Activated naive CD8-positive, alpha-beta T cell treated with anti-CD3 and anti-CD28 coated beads, Interleukin-2, amount 10 ng/mL, durations not matched to agents 7 days and 5 days (primary cell): ENCODE measurements at regions not wholly inside any gene's neighbourhood (a gene's known extent, or its start where the extent isn't known, plus 50 kb on each side); places are given as distances from the start of the nearest gene placed in this dataset.

ENCODE experiments used
- ATAC-seq: fragments of 150-1000 bp; cut with Tn5 transposase; one replicate; pipeline ENCODE4 v1.10.0; 2021; ENCODE audit warnings: low read depth, moderate library complexity
- POLR2A ChIA-PET: fragments of 350-600 bp; sonication (Branson Sonifier 250); formaldehyde crosslinking; loops from one replicate; lab custom pipeline; 2021; ENCODE audit warnings: antibody characterized with exemption; lab: Charles Lee
- DNase-seq: peaks from one replicate; pipeline ENCODE4 v3.0.0; 2021
- H3K27ac Mint-ChIP-seq: one replicate; pipeline ENCODE4 v1.8.0; 2022; ENCODE audit warnings: mild to moderate bottlenecking, mixed read lengths
- H3K27me3 Mint-ChIP-seq: one replicate; pipeline ENCODE4 v1.8.0; 2022; ENCODE audit warnings: mild to moderate bottlenecking, moderate library complexity, mixed read lengths
- H3K36me3 Mint-ChIP-seq: one replicate; pipeline ENCODE4 v1.8.0; 2021; ENCODE audit warnings: mild to moderate bottlenecking, mixed read lengths
- H3K4me1 Mint-ChIP-seq: one replicate; pipeline ENCODE4 v1.8.0; 2021; ENCODE audit warnings: mixed read lengths
- H3K4me3 Mint-ChIP-seq: one replicate; pipeline ENCODE4 v1.8.0; 2022; ENCODE audit warnings: mild to moderate bottlenecking, moderate library complexity, mixed read lengths
- H3K9me3 Mint-ChIP-seq: one replicate; pipeline ENCODE4 v1.8.0; 2021; ENCODE audit warnings: mixed read lengths

- H3K36me3 Mint-ChIP-seq = no peaks in the 10 kb centered on the region
- H3K9me3 Mint-ChIP-seq = peaks cover 5% of the 10 kb centered on the region
- no peak overlapping the region for H3K4me3 Mint-ChIP-seq
- H3K27ac Mint-ChIP-seq = no peak overlapping the region
- H3K27me3 Mint-ChIP-seq = no peaks in the 10 kb centered on the region
- no peaks in the 10 kb centered on the region for H3K4me1 Mint-ChIP-seq
- DNase-seq (no peak), ATAC-seq (no peak)
- POLR2A ChIA-PET = no interaction called here
These were observed 478.7 kb downstream of the MEI4 start for GRCh38 chr6:78131521-78131920.

GRCh38 chr6:78132671-78133410 lies 480.0 kb downstream of the MEI4 start:
- H3K27ac Mint-ChIP-seq = no peak overlapping the region
- POLR2A ChIA-PET = no interaction called here
- H3K36me3 Mint-ChIP-seq = no peaks in the 10 kb centered on the region
- no peak overlapping the region for H3K4me3 Mint-ChIP-seq
- H3K9me3 Mint-ChIP-seq = peaks cover 8% of the 10 kb centered on the region
- ATAC-seq (no peak), DNase-seq (no peak)
- no peaks in the 10 kb centered on the region for H3K4me1 Mint-ChIP-seq
- no peaks in the 10 kb centered on the region for H3K27me3 Mint-ChIP-seq

GRCh38 chr6:78150425-78150824 lies 497.6 kb downstream of the MEI4 start:
- no peak overlapping the region for H3K27ac Mint-ChIP-seq
- H3K36me3 Mint-ChIP-seq = no peaks in the 10 kb centered on the region
- H3K4me3 Mint-ChIP-seq = no peak overlapping the region
- H3K27me3 Mint-ChIP-seq = no peaks in the 10 kb centered on the region
- POLR2A ChIA-PET = no interaction called here
- ATAC-seq = no peak
- H3K4me1 Mint-ChIP-seq = no peaks in the 10 kb centered on the region
- DNase-seq = no peak
- H3K9me3 Mint-ChIP-seq = peaks cover 2% of the 10 kb centered on the region

- POLR2A ChIA-PET = no interaction called here
- no peak overlapping the region for H3K4me3 Mint-ChIP-seq
- DNase-seq (no peak), ATAC-seq (no peak)
- H3K9me3 Mint-ChIP-seq = peaks cover 4% of the 10 kb centered on the region
- H3K27ac Mint-ChIP-seq = no peak overlapping the region
- H3K4me1 Mint-ChIP-seq = no peaks in the 10 kb centered on the region
- no peaks in the 10 kb centered on the region for H3K27me3 Mint-ChIP-seq
- H3K36me3 Mint-ChIP-seq = no peaks in the 10 kb centered on the region
These were observed 501.1 kb downstream of the MEI4 start for GRCh38 chr6:78153976-78154375.

- Mint-ChIP-seq H3K4me3 (no peak overlapping the region), H3K36me3 (no peaks in the 10 kb centered on the region), H3K27ac (no peak overlapping the region), H3K27me3 (no peaks in the 10 kb centered on the region), H3K9me3 (peaks cover 5% of the 10 kb centered on the region), H3K4me1 (no peaks in the 10 kb centered on the region)
- no peak for ATAC-seq
- DNase-seq = no peak
- POLR2A ChIA-PET = no interaction called here
These were observed 504.8 kb downstream of the MEI4 start for GRCh38 chr6:78157606-78158005.

GRCh38 chr6:78188891-78189290 lies 536.1 kb downstream of the MEI4 start:
- no peaks in the 10 kb centered on the region for H3K36me3 Mint-ChIP-seq
- no peak for DNase-seq
- POLR2A ChIA-PET = no interaction called here
- no peak overlapping the region for H3K4me3 Mint-ChIP-seq
- ATAC-seq = no peak
- no peak overlapping the region for H3K27ac Mint-ChIP-seq
- H3K9me3 Mint-ChIP-seq = peaks cover 9% of the 10 kb centered on the region
- H3K4me1 Mint-ChIP-seq = no peaks in the 10 kb centered on the region
- H3K27me3 Mint-ChIP-seq = no peaks in the 10 kb centered on the region

- Mint-ChIP-seq H3K4me1 (no peaks in the 10 kb centered on the region), H3K27me3 (no peaks in the 10 kb centered on the region), H3K27ac (no peak overlapping the region), H3K9me3 (peaks cover 9% of the 10 kb centered on the region), H3K36me3 (no peaks in the 10 kb centered on the region), H3K4me3 (no peak overlapping the region)
- no peak for DNase-seq
- no peak for ATAC-seq
- POLR2A ChIA-PET = no interaction called here
These were observed 539.2 kb downstream of the MEI4 start for GRCh38 chr6:78192057-78192456.

GRCh38 chr6:78199044-78199443 lies 546.2 kb downstream of the MEI4 start:
- Mint-ChIP-seq H3K27me3 (no peaks in the 10 kb centered on the region), H3K27ac (no peak overlapping the region), H3K9me3 (no peaks in the 10 kb centered on the region), H3K36me3 (no peaks in the 10 kb centered on the region), H3K4me1 (no peaks in the 10 kb centered on the region), H3K4me3 (no peak overlapping the region)
- POLR2A ChIA-PET = interaction anchor here (0.6 kb wide), 1 partner anchor 350 kb away, joined by 3 read pairs; no protein-coding TSS in a partner anchor
- DNase-seq (no peak), ATAC-seq (no peak)

GRCh38 chr6:78222226-78222625 lies 569.4 kb downstream of the MEI4 start:
- Mint-ChIP-seq H3K4me1 (no peaks in the 10 kb centered on the region), H3K36me3 (no peaks in the 10 kb centered on the region), H3K9me3 (no peaks in the 10 kb centered on the region), H3K27ac (no peak overlapping the region), H3K4me3 (no peak overlapping the region), H3K27me3 (no peaks in the 10 kb centered on the region)
- DNase-seq (no peak), ATAC-seq (no peak)
- POLR2A ChIA-PET = no interaction called here

- POLR2A ChIA-PET = no interaction called here
- Mint-ChIP-seq H3K27me3 (no peaks in the 10 kb centered on the region), H3K36me3 (no peaks in the 10 kb centered on the region), H3K27ac (no peak overlapping the region), H3K4me1 (no peaks in the 10 kb centered on the region), H3K4me3 (no peak overlapping the region), H3K9me3 (peaks cover 6% of the 10 kb centered on the region)
- no peak for DNase-seq
- no peak for ATAC-seq
These were observed 578.2 kb downstream of the MEI4 start for GRCh38 chr6:78231002-78231401.

GRCh38 chr6:78243519-78243918 lies 590.7 kb downstream of the MEI4 start:
- no peak overlapping the region for H3K27ac Mint-ChIP-seq
- H3K4me1 Mint-ChIP-seq = no peaks in the 10 kb centered on the region
- ATAC-seq (no peak), DNase-seq (no peak)
- H3K36me3 Mint-ChIP-seq = no peaks in the 10 kb centered on the region
- peaks cover 5% of the 10 kb centered on the region for H3K9me3 Mint-ChIP-seq
- H3K4me3 Mint-ChIP-seq = no peak overlapping the region
- POLR2A ChIA-PET = no interaction called here
- no peaks in the 10 kb centered on the region for H3K27me3 Mint-ChIP-seq

GRCh38 chr6:78251931-78252330 lies 599.1 kb downstream of the MEI4 start:
- H3K36me3 Mint-ChIP-seq = no peaks in the 10 kb centered on the region
- no peak for DNase-seq
- no peaks in the 10 kb centered on the region for H3K4me1 Mint-ChIP-seq
- no peak for ATAC-seq
- no peaks in the 10 kb centered on the region for H3K9me3 Mint-ChIP-seq
- H3K4me3 Mint-ChIP-seq = no peak overlapping the region
- POLR2A ChIA-PET = no interaction called here
- no peaks in the 10 kb centered on the region for H3K27me3 Mint-ChIP-seq
- no peak overlapping the region for H3K27ac Mint-ChIP-seq

- H3K4me3 Mint-ChIP-seq = no peak overlapping the region
- no peaks in the 10 kb centered on the region for H3K4me1 Mint-ChIP-seq
- H3K27ac Mint-ChIP-seq = no peak overlapping the region
- H3K27me3 Mint-ChIP-seq = no peaks in the 10 kb centered on the region
- ATAC-seq (no peak), DNase-seq (no peak)
- no peaks in the 10 kb centered on the region for H3K36me3 Mint-ChIP-seq
- POLR2A ChIA-PET = no interaction called here
- H3K9me3 Mint-ChIP-seq = no peaks in the 10 kb centered on the region
These were observed 600.8 kb downstream of the MEI4 start for GRCh38 chr6:78253618-78254017.

- Mint-ChIP-seq H3K36me3 (no peaks in the 10 kb centered on the region), H3K4me1 (no peaks in the 10 kb centered on the region), H3K27me3 (no peaks in the 10 kb centered on the region), H3K27ac (no peak overlapping the region), H3K9me3 (no peaks in the 10 kb centered on the region), H3K4me3 (no peak overlapping the region)
- no peak for ATAC-seq
- POLR2A ChIA-PET = no interaction called here
- no peak for DNase-seq
These were observed 607.1 kb downstream of the MEI4 start for GRCh38 chr6:78259935-78260334.
